K562 (cell line): ENCODE measurements at regions not wholly inside any gene's neighbourhood (a gene's known extent, or its start where the extent isn't known, plus 50 kb on each side); places are given as distances from the start of the nearest gene placed in this dataset.

Experiments
- ATAC-seq: fragments of 200-7000 bp; cut with Tn5 transposase; 3 replicates; pipeline ENCODE4 v1.9.1; 2020; ENCODE audit warnings: moderate library complexity
- BruUV-seq: library from RNA; stranded (reverse); fragments of 400-500 nt; replicated peaks from 2 replicates; lab custom pipeline; 2021; lab: Mats Ljungman, UMichigan
- CTCF ChIA-PET: fragments of 300-600 bp; formaldehyde crosslinking; extraction: SDS; loops from one replicate; lab custom pipeline; 2021; ENCODE audit warnings: low intra/inter-chr PET ratio; lab: Yijun Ruan, JAX
- POLR2A ChIA-PET: fragments of 300-600, 350-650 bp; sonication (Branson Sonifier 250); formaldehyde crosslinking; extraction: SDS; loops from one replicate; lab custom pipeline; 2021; ENCODE audit warnings: antibody characterized with exemption, inconsistent platforms; lab: Yijun Ruan, JAX
- DNase-seq, 4 experiments: peaks; one replicate each; pipeline versions ENCODE4 v3.0.0 to v3.0.0-alpha.2; 2011 to 2018; ENCODE audit warnings: low spot score in 3 of 4, mixed read lengths in 3 of 4; ENCODE audit errors: extremely low read depth in 1 of 4
- FAIRE-seq: peaks from 2 replicates; lab custom pipeline; 2011; peaks lifted over from hg19 to GRCh38; lab: Jason Lieb, UNC
- H2AFZ ChIP-seq: 2 replicates; pipeline ENCODE4 v1.6.0; 2011; ENCODE audit warnings: low read depth, low read length, control low read depth, inconsistent platforms
- H3K27ac ChIP-seq: fragments of 200-600 bp; 3 replicates; pipeline ENCODE4 v1.8.0; 2011; ENCODE audit warnings: low read depth, mild to moderate bottlenecking, control low read depth, inconsistent platforms, low read length, moderate library complexity, mixed read lengths; ENCODE audit errors: extremely low read depth
- H3K27me3 ChIP-seq, 2 experiments: fragments of 300-600 bp in 1 of 2; 2 replicates in 1 of 2; 3 replicates in 1 of 2; pipeline versions ENCODE4 v1.6.0 to v1.8.0; 2011; ENCODE audit warnings: inconsistent platforms in 2 of 2, low read length in 2 of 2, mild to moderate bottlenecking in 1 of 2, mixed read lengths in 1 of 2, moderate library complexity in 1 of 2; ENCODE audit not compliant: control insufficient read depth in 2 of 2, insufficient read depth in 2 of 2
- H3K36me3 ChIP-seq: fragments of 300-600 bp; 3 replicates; pipeline ENCODE4 v1.8.0; 2011; ENCODE audit warnings: mild to moderate bottlenecking, low read length, inconsistent platforms; ENCODE audit not compliant: control insufficient read depth, insufficient read depth
- H3K4me1 ChIP-seq, 2 experiments: fragments of 200-600 bp in 1 of 2; replicated peaks in 1 of 2; 2 replicates in 1 of 2; 3 replicates in 1 of 2; pipeline versions ENCODE4 v1.5.1 to v1.8.0; 2011; ENCODE audit warnings: inconsistent platforms in 2 of 2, low read length in 2 of 2, mild to moderate bottlenecking in 1 of 2, mixed read lengths in 1 of 2, moderate library complexity in 1 of 2; ENCODE audit not compliant: control insufficient read depth in 2 of 2, insufficient read depth in 2 of 2
- H3K4me2 ChIP-seq: 2 replicates; pipeline ENCODE4 v1.6.1; 2011; ENCODE audit warnings: low read length, control low read depth, inconsistent platforms, mixed read lengths; ENCODE audit not compliant: insufficient read depth
- H3K4me3 ChIP-seq: fragments of 200-600 bp; sonication (generic), shearing (Covaris generic); 2 replicates; pipeline ENCODE4 v1.5.1; 2016; ENCODE audit warnings: control low read depth, inconsistent platforms
- H3K79me2 ChIP-seq: fragments of 200-600 bp; 3 replicates; pipeline ENCODE4 v1.8.0; 2011; ENCODE audit warnings: low read length, inconsistent platforms; ENCODE audit not compliant: control insufficient read depth, insufficient read depth
- H3K9ac ChIP-seq, 2 experiments: 2 replicates each; pipeline versions ENCODE4 v1.6.0 to v1.6.1; 2011; ENCODE audit warnings: low read depth in 2 of 2, low read length in 2 of 2, control low read depth in 1 of 2, inconsistent platforms in 1 of 2, mild to moderate bottlenecking in 1 of 2, mixed read lengths in 1 of 2; ENCODE audit not compliant: insufficient read depth in 1 of 2
- H3K9me1 ChIP-seq: one replicate; pipeline ENCODE4 v1.6.0; 2011; ENCODE audit warnings: inconsistent platforms, mild to moderate bottlenecking, low read length, moderate library complexity; ENCODE audit not compliant: control insufficient read depth, insufficient read depth
- H3K9me3 ChIP-seq: replicated peaks from 2 replicates; pipeline ENCODE4 v1.5.1; 2011; ENCODE audit warnings: low read depth, low read length, inconsistent platforms; ENCODE audit not compliant: control insufficient read depth, insufficient read depth
- H4K20me1 ChIP-seq: replicated peaks from 2 replicates; pipeline ENCODE4 v1.6.1; 2011; ENCODE audit warnings: low read length, inconsistent platforms, mixed read lengths; ENCODE audit not compliant: control insufficient read depth, insufficient read depth
- ARHGAP35 ChIP-seq: fragments of 450-650 bp; IDR thresholded peaks from 2 replicates; pipeline ENCODE4 v1.6.1; 2018; ENCODE audit not compliant: partially characterized antibody
- CREM ChIP-seq: IDR thresholded peaks from 2 replicates; pipeline ENCODE4 v1.6.1; 2014; ENCODE audit warnings: antibody characterized with exemption, low read depth
- CXXC5 ChIP-seq: fragments of 250-450 bp; sonication (Bioruptor Pico); IDR thresholded peaks from 2 replicates; pipeline ENCODE4 v1.8.0; 2022; ENCODE audit warnings: inconsistent platforms, mild to moderate bottlenecking, moderate library complexity
- DDX20 ChIP-seq: fragments of 450-650 bp; IDR thresholded peaks from 2 replicates; pipeline ENCODE4 v1.6.1; 2016; ENCODE audit warnings: missing genetic modification characterization, low read depth, mild to moderate bottlenecking, missing compliant biosample characterization, moderate library complexity
- HNRNPUL1 ChIP-seq: fragments of 200-400 bp; formaldehyde crosslinking; IDR thresholded peaks from 2 replicates; pipeline ENCODE4 v1.6.1; 2017; ENCODE audit warnings: low read length
- KAT8 ChIP-seq: fragments of 450-650 bp; IDR thresholded peaks from 2 replicates; pipeline ENCODE4 v1.6.1; 2016; ENCODE audit warnings: low read depth, mild to moderate bottlenecking
- KLF10 ChIP-seq: fragments of 250-450 bp; sonication (Bioruptor Pico); IDR thresholded peaks from 2 replicates; pipeline ENCODE4 v1.6.1; 2021; ENCODE audit warnings: matching md5 sums
- KLF16 ChIP-seq: IDR thresholded peaks from 2 replicates; pipeline ENCODE4 v1.6.1; 2016; ENCODE audit warnings: antibody characterized with exemption
- NR4A1 ChIP-seq, 2 experiments: fragments of 250-450 bp in 1 of 2; fragments of 450-650 bp in 1 of 2; sonication (Bioruptor Pico) in 1 of 2; IDR thresholded peaks; 2 replicates each; pipeline versions ENCODE4 v1.4.0 to v1.6.1; 2016 to 2020; ENCODE audit warnings: mild to moderate bottlenecking in 2 of 2, missing compliant biosample characterization in 1 of 2, missing genetic modification characterization in 1 of 2, moderate library complexity in 1 of 2
- PPARD ChIP-seq: fragments of 250-450 bp; sonication (Bioruptor Pico); IDR thresholded peaks from 2 replicates; pipeline ENCODE4 v1.8.0; 2022; ENCODE audit warnings: inconsistent platforms, mild to moderate bottlenecking, moderate library complexity
- RBM14 ChIP-seq: fragments of 200-400 bp; formaldehyde crosslinking; IDR thresholded peaks from 2 replicates; pipeline ENCODE4 v1.6.1; 2018; ENCODE audit warnings: low read depth, mild to moderate bottlenecking, low read length, moderate library complexity, borderline replicate concordance; ENCODE audit not compliant: insufficient read depth
- SIX5 ChIP-seq, 2 experiments: IDR thresholded peaks; 2 replicates each; pipeline ENCODE4 v1.6.1; 2011; ENCODE audit warnings: low read length in 2 of 2, borderline replicate concordance in 1 of 2, low read depth in 1 of 2, mild to moderate bottlenecking in 1 of 2, moderate library complexity in 1 of 2; ENCODE audit not compliant: insufficient read depth in 1 of 2
- SP2 ChIP-seq: IDR thresholded peaks from 2 replicates; pipeline ENCODE4 v1.6.1; 2011; ENCODE audit warnings: mild to moderate bottlenecking, low read depth, low read length, moderate library complexity; ENCODE audit not compliant: poor library complexity, severe bottlenecking; ENCODE audit errors: extremely low read depth
- TBL1XR1 ChIP-seq, 2 experiments: IDR thresholded peaks; 2 replicates each; pipeline ENCODE4 v1.6.1; 2012; ENCODE audit warnings: improper control_type of control experiment in 2 of 2, low read length in 2 of 2, mild to moderate bottlenecking in 1 of 2
- TCF7L2 ChIP-seq: fragments of 150-350 bp; IDR thresholded peaks from 2 replicates; pipeline ENCODE4 v1.6.1; 2016; ENCODE audit warnings: low read depth, mild to moderate bottlenecking, low read length, moderate library complexity
- TEAD2 ChIP-seq: fragments of 450-650 bp; IDR thresholded peaks from 2 replicates; pipeline ENCODE4 v1.6.1; 2016; ENCODE audit warnings: missing genetic modification characterization, control low read depth, missing compliant biosample characterization
- ZBTB5 ChIP-seq: fragments of 450-650 bp; IDR thresholded peaks from 2 replicates; pipeline ENCODE4 v1.6.1; 2017; ENCODE audit warnings: antibody characterized with exemption
- ZC3H4 ChIP-seq: sonication (generic); formaldehyde crosslinking; IDR thresholded peaks from 2 replicates; pipeline ENCODE4 v1.9.0; 2021; ENCODE audit warnings: missing genetic modification reagents, borderline replicate concordance
- ZFPM2 ChIP-seq: fragments of 250-450 bp; sonication (Bioruptor Pico); IDR thresholded peaks from 2 replicates; pipeline ENCODE4 v1.5.1; 2022; ENCODE audit warnings: mild to moderate bottlenecking
- ZNF76 ChIP-seq: fragments of 250-450 bp; sonication (Bioruptor Pico); IDR thresholded peaks from 2 replicates; pipeline ENCODE4 v1.4.0; 2020; ENCODE audit warnings: mild to moderate bottlenecking, moderate library complexity, borderline replicate concordance
- WGBS: fragments of 100-300 bp; shearing (Covaris generic); methylation state at CpG from one replicate; pipeline ENCODE4 v1.1.6; 2016; ENCODE audit warnings: low coverage, mixed read lengths; ENCODE audit not compliant: insufficient coverage; ENCODE audit errors: missing lambda C conversion rate; 5-methylcytosine and 5-hydroxymethylcytosine counted together
- in situ Hi-C: fragments of 300-500 bp; cut with MboI; formaldehyde crosslinking; loops from 4 replicates; pipeline ENCODE4 v1.15.0; 2018; ENCODE audit warnings: inconsistent platforms, mixed read lengths
- intact Hi-C: fragments of 100-400 bp; cut with micrococcal nuclease; formaldehyde crosslinking; loops from 2 replicates; pipeline ENCODE4 v1.14.2; 2022
- TF ChIP-seq, protein P1 (sequence below): fragments of 450-650 bp; formaldehyde crosslinking; IDR thresholded peaks from 2 replicates; pipeline ENCODE4 v1.4.0; 2020; ENCODE audit warnings: mild to moderate bottlenecking, moderate library complexity

DNA sequence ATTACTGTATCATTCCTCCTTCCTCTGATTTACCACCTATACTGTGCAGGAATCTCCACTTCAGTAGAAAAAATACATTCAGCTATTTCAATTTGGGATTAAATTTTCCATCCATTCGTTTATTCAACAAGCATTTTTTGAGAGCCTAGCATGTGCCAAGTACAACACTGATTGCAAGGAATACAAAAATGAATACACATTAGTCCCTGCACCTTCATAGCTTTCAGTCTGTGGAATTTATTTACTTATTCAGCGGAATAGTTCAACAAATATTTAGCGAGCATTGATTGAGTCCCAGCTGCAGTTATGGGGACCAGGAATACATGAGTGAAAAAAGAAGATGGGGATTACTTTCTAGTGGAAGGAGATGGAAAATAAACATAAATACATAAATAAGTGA lies 606.8 kb upstream of the TBL1XR1 start (continued):
- TF ChIP-seq DDX20 (tag) (no peak), SIX5 (IDR thresholded peaks at IDR 0.05; ENCODE audit: borderline replicate concordance in 1 of 2, insufficient read depth in 1 of 2, low read depth in 1 of 2, low read length in 2 of 2) (no peak), ZBTB5 (no peak), NR4A1 (CRISPR knock-in tag; IDR thresholded peaks at IDR 0.05) (no peak), NR4A1 (tag; IDR thresholded peaks at IDR 0.05) (no peak), ZNF76 (CRISPR knock-in tag) (no peak)

- POLR2A ChIA-PET: no interaction called here
- no peak for FAIRE-seq
- in situ Hi-C loops: no loop called here
- no peak for ATAC-seq
- H3K27me3 ChIP-seq: no peaks in the 10 kb centered on the region
- CTCF ChIA-PET: no interaction called here
- WGBS: 19% methylated on average over 7 of the region's 9 CpGs
- no TSS peak for BruUV-seq
- no peaks in the 10 kb centered on the region for H3K9me1 ChIP-seq
- no peaks in the 10 kb centered on the region for H3K9me3 ChIP-seq
- no peak overlapping the region for H3K4me2 ChIP-seq
- no peak for DNase-seq
- no peaks in the 10 kb centered on the region for H3K36me3 ChIP-seq
- no peak overlapping the region for H3K27ac ChIP-seq
- H3K79me2 ChIP-seq: no peaks in the 10 kb centered on the region
- no peak overlapping the region for H2AFZ ChIP-seq
- no peaks in the 10 kb centered on the region; a peak in 1 of 5 replicates for H3K4me1 ChIP-seq
- no peak overlapping the region for H3K9ac ChIP-seq
- intact Hi-C loops: no loop called here
- no peaks in the 10 kb centered on the region for H4K20me1 ChIP-seq
- no peak overlapping the region for H3K4me3 ChIP-seq
- no peak for TF ChIP-seq TBL1XR1 (IDR thresholded peaks at IDR 0.05; ENCODE audit: low read length in 2 of 2)
- no peak for TF ChIP-seq CREM
- TF ChIP-seq CXXC5: no peak
- TF ChIP-seq HNRNPUL1: no peak
- TF ChIP-seq KAT8: no peak
- TF ChIP-seq DDX20 (tag): no peak
- no peak for TF ChIP-seq TEAD2 (tag)
- no peak for TF ChIP-seq ARHGAP35
- TF ChIP-seq ZC3H4: no peak
- TF ChIP-seq SP2: no peak
- no peak for TF ChIP-seq RBM14
- TF ChIP-seq KLF16: no peak
- no peak for TF ChIP-seq PPARD
- no peak for TF ChIP-seq ZFPM2 (CRISPR knock-in tag)
- TF ChIP-seq, protein P1, sequence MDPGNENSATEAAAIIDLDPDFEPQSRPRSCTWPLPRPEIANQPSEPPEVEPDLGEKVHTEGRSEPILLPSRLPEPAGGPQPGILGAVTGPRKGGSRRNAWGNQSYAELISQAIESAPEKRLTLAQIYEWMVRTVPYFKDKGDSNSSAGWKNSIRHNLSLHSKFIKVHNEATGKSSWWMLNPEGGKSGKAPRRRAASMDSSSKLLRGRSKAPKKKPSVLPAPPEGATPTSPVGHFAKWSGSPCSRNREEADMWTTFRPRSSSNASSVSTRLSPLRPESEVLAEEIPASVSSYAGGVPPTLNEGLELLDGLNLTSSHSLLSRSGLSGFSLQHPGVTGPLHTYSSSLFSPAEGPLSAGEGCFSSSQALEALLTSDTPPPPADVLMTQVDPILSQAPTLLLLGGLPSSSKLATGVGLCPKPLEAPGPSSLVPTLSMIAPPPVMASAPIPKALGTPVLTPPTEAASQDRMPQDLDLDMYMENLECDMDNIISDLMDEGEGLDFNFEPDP (CRISPR knock-in tag): no peak
- no peak for TF ChIP-seq KLF10 (CRISPR knock-in tag)
- TF ChIP-seq TCF7L2: no peak
These were observed 607.4 kb upstream of the TBL1XR1 start for GRCh38 chr3:177804646-177805045.
